Activated T-helper 1 cell treated with anti-CD3 and anti-CD28 coated beads, Interleukin-2, amount 50 U/mL, for 16 hours (primary cell): ENCODE measurements at regions not wholly inside any gene's neighbourhood (a gene's known extent, or its start where the extent isn't known, plus 50 kb on each side); places are given as distances from the start of the nearest gene placed in this dataset.
"Not testable (repeated sequence)": the region's sequence is repeated elsewhere in the genome, so short reads cannot be mapped to it uniquely, and the experiment has no call there.

Source experiments
- DNase-seq, 2 donors: peaks; one replicate each; pipeline ENCODE4 v3.0.0-alpha.2; 2020; ENCODE audit warnings: low read depth in 1 of 2, low spot score in 1 of 2

GRCh38 chr14:48615618-48616017 lies 940.2 kb upstream of the MDGA2 start:
- no peak for DNase-seq

- DNase-seq, result no peak
Measured at GRCh38 chr14:48614003-48614402, 938.6 kb upstream of the MDGA2 start.

GRCh38 chr14:48606960-48607359 lies 931.6 kb upstream of the MDGA2 start:
- DNase-seq, result not testable (repeated sequence)

GRCh38 chr14:48598458-48598857 lies 923.1 kb upstream of the MDGA2 start:
- DNase-seq, result no peak

GRCh38 chr14:48586099-48586498 lies 910.7 kb upstream of the MDGA2 start:
- no peak for DNase-seq

- DNase-seq, result no peak
Measured at GRCh38 chr14:48584031-48584430, 908.6 kb upstream of the MDGA2 start.

GRCh38 chr14:48582938-48583337 lies 907.5 kb upstream of the MDGA2 start:
- DNase-seq, result no peak

GRCh38 chr14:48580692-48581091 lies 905.3 kb upstream of the MDGA2 start:
- DNase-seq, result no peak

- DNase-seq, result no peak
Measured at GRCh38 chr14:48575772-48576171, 900.4 kb upstream of the MDGA2 start.

GRCh38 chr14:48568688-48569087 lies 893.3 kb upstream of the MDGA2 start:
- DNase-seq, result no peak

- DNase-seq, result no peak
Measured at GRCh38 chr14:48568252-48568651, 892.8 kb upstream of the MDGA2 start.

- DNase-seq, result no peak
Measured at GRCh38 chr14:48563489-48563888, 888.1 kb upstream of the MDGA2 start.

- not testable (repeated sequence) for DNase-seq
Measured at GRCh38 chr14:48561438-48561837, 886.0 kb upstream of the MDGA2 start.

GRCh38 chr14:48560421-48560820 lies 885.0 kb upstream of the MDGA2 start:
- no peak for DNase-seq

GRCh38 chr14:48553443-48553842 lies 878.0 kb upstream of the MDGA2 start:
- no peak for DNase-seq

- no peak for DNase-seq
Measured at GRCh38 chr14:48546996-48547395, 871.6 kb upstream of the MDGA2 start.

GRCh38 chr14:48537600-48537999 lies 862.2 kb upstream of the MDGA2 start:
- DNase-seq, result no peak

GRCh38 chr14:48536318-48536717 lies 860.9 kb upstream of the MDGA2 start:
- no peak for DNase-seq

GRCh38 chr14:48527832-48528231 lies 852.4 kb upstream of the MDGA2 start:
- DNase-seq, result no peak

GRCh38 chr14:48526307-48526706 lies 850.9 kb upstream of the MDGA2 start:
- DNase-seq, result no peak

- no peak for DNase-seq
Measured at GRCh38 chr14:48504921-48505320, 829.5 kb upstream of the MDGA2 start.

GRCh38 chr14:48490756-48491155 lies 815.4 kb upstream of the MDGA2 start:
- no peak for DNase-seq

GRCh38 chr14:48473944-48474343 lies 798.5 kb upstream of the MDGA2 start:
- DNase-seq, result no peak

GRCh38 chr14:48456051-48456450 lies 780.6 kb upstream of the MDGA2 start:
- no peak for DNase-seq
